H9 (cell line): ENCODE measurements at regions not wholly inside any gene's neighbourhood (a gene's known extent, or its start where the extent isn't known, plus 50 kb on each side); places are given as distances from the start of the nearest gene placed in this dataset.
A peak's percentile ranks its signal among the peaks of the same experiment; 100 is the strongest.

Experiments
- DNase-seq: peaks from one replicate; pipeline ENCODE4 v3.0.0-alpha.2; 2017
- H2AFZ ChIP-seq: one replicate; pipeline ENCODE4 v1.6.1; 2013; ENCODE audit warnings: mild to moderate bottlenecking, low read length, control low read depth, moderate library complexity
- H2AK5ac ChIP-seq: 2 replicates; pipeline ENCODE4 v1.6.1; 2013; ENCODE audit warnings: low read length, control low read depth, mixed read lengths; ENCODE audit not compliant: insufficient read length
- H2BK120ac ChIP-seq: one replicate; pipeline ENCODE4 v1.6.1; 2013; ENCODE audit warnings: low read depth, mild to moderate bottlenecking, low read length, control low read depth, inconsistent platforms; ENCODE audit not compliant: poor library complexity, severe bottlenecking
- H2BK12ac ChIP-seq: 2 replicates; pipeline ENCODE4 v1.6.1; 2013; ENCODE audit warnings: low read length, control low read depth, mixed read lengths, low read depth; ENCODE audit not compliant: insufficient read length
- H2BK15ac ChIP-seq: 2 replicates; pipeline ENCODE4 v1.6.1; 2013; ENCODE audit warnings: low read depth, low read length, control low read depth
- H2BK20ac ChIP-seq: one replicate; pipeline ENCODE4 v1.6.1; 2013; ENCODE audit warnings: low read depth, mild to moderate bottlenecking, low read length, control low read depth, inconsistent platforms; ENCODE audit not compliant: poor library complexity, severe bottlenecking
- H2BK5ac ChIP-seq: 2 replicates; pipeline ENCODE4 v1.6.1; 2013; ENCODE audit warnings: low read length, control low read depth, mixed read lengths; ENCODE audit not compliant: insufficient read length
- H3K14ac ChIP-seq: 2 replicates; pipeline ENCODE4 v1.6.1; 2013; ENCODE audit warnings: low read length, control low read depth; ENCODE audit not compliant: insufficient read depth
- H3K18ac ChIP-seq: 2 replicates; pipeline ENCODE4 v1.6.1; 2013; ENCODE audit warnings: low read depth, mild to moderate bottlenecking, mixed read lengths, low read length, control low read depth; ENCODE audit not compliant: insufficient read length
- H3K23ac ChIP-seq: 2 replicates; pipeline ENCODE4 v1.6.1; 2013; ENCODE audit warnings: low read length, control low read depth, mixed read lengths, low read depth; ENCODE audit not compliant: insufficient read length
- H3K23me2 ChIP-seq: 2 replicates; pipeline ENCODE4 v1.6.1; 2013; ENCODE audit warnings: low read depth, mild to moderate bottlenecking, mixed read lengths, low read length, control low read depth; ENCODE audit not compliant: insufficient read length, poor library complexity, severe bottlenecking
- H3K27ac ChIP-seq: 2 replicates; pipeline ENCODE4 v1.5.1; 2013; ENCODE audit warnings: low read length, control low read depth, mixed read lengths, low read depth; ENCODE audit not compliant: insufficient read length
- H3K27me3 ChIP-seq: 2 replicates; pipeline ENCODE4 v1.6.1; 2013; ENCODE audit warnings: low read length, control low read depth, inconsistent platforms; ENCODE audit not compliant: insufficient read depth
- H3K4ac ChIP-seq: 2 replicates; pipeline ENCODE4 v1.6.1; 2013; ENCODE audit warnings: low read depth, mild to moderate bottlenecking, control low read depth, inconsistent platforms, low read length, moderate library complexity
- H3K4me1 ChIP-seq: 2 replicates; pipeline ENCODE4 v1.6.1; 2013; ENCODE audit warnings: low read length, control low read depth, inconsistent platforms; ENCODE audit not compliant: insufficient read depth
- H3K4me2 ChIP-seq: 2 replicates; pipeline ENCODE4 v1.6.1; 2013; ENCODE audit warnings: low read length, control low read depth, mixed read lengths; ENCODE audit not compliant: insufficient read length, insufficient read depth
- H3K56ac ChIP-seq: 2 replicates; pipeline ENCODE4 v1.6.1; 2013; ENCODE audit warnings: low read depth, mild to moderate bottlenecking, mixed read lengths, low read length, control low read depth; ENCODE audit not compliant: insufficient read length
- H3K79me1 ChIP-seq: 2 replicates; pipeline ENCODE4 v1.6.1; 2013; ENCODE audit warnings: low read depth, mild to moderate bottlenecking, moderate library complexity, low read length, control low read depth, inconsistent platforms; ENCODE audit not compliant: insufficient read depth, poor library complexity, severe bottlenecking
- H3K79me2 ChIP-seq: 2 replicates; pipeline ENCODE4 v1.6.1; 2013; ENCODE audit warnings: low read length, control low read depth, inconsistent platforms; ENCODE audit not compliant: insufficient read depth
- H3K9ac ChIP-seq: 2 replicates; pipeline ENCODE4 v1.6.1; 2013; ENCODE audit warnings: low read length, control low read depth, mixed read lengths; ENCODE audit not compliant: insufficient read length; ENCODE audit errors: extremely low read depth
- H3K9me3 ChIP-seq: one replicate; pipeline ENCODE4 v1.6.1; 2013; ENCODE audit warnings: low read depth, low read length, inconsistent platforms; ENCODE audit not compliant: control insufficient read depth
- H3T11ph ChIP-seq: one replicate; pipeline ENCODE4 v1.6.1; 2013; ENCODE audit warnings: mild to moderate bottlenecking, low read length, control low read depth, inconsistent platforms
- H4K20me1 ChIP-seq: one replicate; pipeline ENCODE4 v1.6.1; 2013; ENCODE audit not compliant: control insufficient read depth, insufficient read length, insufficient read depth
- H4K5ac ChIP-seq: 2 replicates; pipeline ENCODE4 v1.6.1; 2013; ENCODE audit warnings: low read depth, mild to moderate bottlenecking, mixed read lengths, low read length, control low read depth; ENCODE audit not compliant: insufficient read length
- H4K8ac ChIP-seq: replicated peaks from 2 replicates; pipeline ENCODE4 v1.6.1; 2013; ENCODE audit warnings: low read length, control low read depth, mixed read lengths, low read depth; ENCODE audit not compliant: insufficient read length
- H4K91ac ChIP-seq: 2 replicates; pipeline ENCODE4 v1.6.1; 2013; ENCODE audit warnings: low read depth, mild to moderate bottlenecking, moderate library complexity, mixed read lengths, low read length, control low read depth; ENCODE audit not compliant: insufficient read length
- H3K27ac Mint-ChIP-seq, 3 experiments: 2 replicates in 2 of 3; 3 replicates in 1 of 3; pipeline ENCODE4 v1.8.0; 2020 to 2021; ENCODE audit warnings: mixed read lengths in 3 of 3, mild to moderate bottlenecking in 1 of 3, moderate library complexity in 1 of 3
- H3K27me3 Mint-ChIP-seq: 2 replicates; pipeline ENCODE4 v1.8.0; 2021; ENCODE audit warnings: low read depth, mild to moderate bottlenecking, moderate library complexity, mixed read lengths
- H3K36me3 Mint-ChIP-seq, 3 experiments: 2 replicates in 2 of 3; 3 replicates in 1 of 3; pipeline ENCODE4 v1.8.0; 2020 to 2021; ENCODE audit warnings: low read depth in 3 of 3, mixed read lengths in 3 of 3; ENCODE audit not compliant: insufficient read depth in 1 of 3
- H3K4me1 Mint-ChIP-seq, 2 experiments: 2 replicates each; pipeline ENCODE4 v1.8.0; 2020; ENCODE audit warnings: mixed read lengths in 2 of 2
- H3K4me3 Mint-ChIP-seq, 2 experiments: 2 replicates in 1 of 2; 3 replicates in 1 of 2; pipeline ENCODE4 v1.8.0; 2020 to 2021; ENCODE audit warnings: mild to moderate bottlenecking in 2 of 2, mixed read lengths in 2 of 2, moderate library complexity in 1 of 2
- H3K9me3 Mint-ChIP-seq, 2 experiments: 2 replicates in 1 of 2; 3 replicates in 1 of 2; pipeline ENCODE4 v1.8.0; 2020; ENCODE audit warnings: mild to moderate bottlenecking in 2 of 2, mixed read lengths in 2 of 2, moderate library complexity in 1 of 2
- WGBS: extraction: QIAGEN DNeasy Blood & Tissue Kit; methylation state at CpG from one replicate; pipeline ENCODE4 v1.1.7; 2013; ENCODE audit warnings: missing lambda C conversion rate, low lambda C conversion rate, mixed read lengths; ENCODE audit not compliant: insufficient read length; ENCODE audit errors: extremely low coverage; 5-methylcytosine and 5-hydroxymethylcytosine counted together
- TF ChIP-seq, protein P1 (sequence below): fragments of 200-600 bp; sonication (generic); conservative IDR thresholded peaks from 3 replicates; pipeline ENCODE4 v1.8.0; 2021; ENCODE audit warnings: antibody characterized with exemption, mild to moderate bottlenecking

DNA sequence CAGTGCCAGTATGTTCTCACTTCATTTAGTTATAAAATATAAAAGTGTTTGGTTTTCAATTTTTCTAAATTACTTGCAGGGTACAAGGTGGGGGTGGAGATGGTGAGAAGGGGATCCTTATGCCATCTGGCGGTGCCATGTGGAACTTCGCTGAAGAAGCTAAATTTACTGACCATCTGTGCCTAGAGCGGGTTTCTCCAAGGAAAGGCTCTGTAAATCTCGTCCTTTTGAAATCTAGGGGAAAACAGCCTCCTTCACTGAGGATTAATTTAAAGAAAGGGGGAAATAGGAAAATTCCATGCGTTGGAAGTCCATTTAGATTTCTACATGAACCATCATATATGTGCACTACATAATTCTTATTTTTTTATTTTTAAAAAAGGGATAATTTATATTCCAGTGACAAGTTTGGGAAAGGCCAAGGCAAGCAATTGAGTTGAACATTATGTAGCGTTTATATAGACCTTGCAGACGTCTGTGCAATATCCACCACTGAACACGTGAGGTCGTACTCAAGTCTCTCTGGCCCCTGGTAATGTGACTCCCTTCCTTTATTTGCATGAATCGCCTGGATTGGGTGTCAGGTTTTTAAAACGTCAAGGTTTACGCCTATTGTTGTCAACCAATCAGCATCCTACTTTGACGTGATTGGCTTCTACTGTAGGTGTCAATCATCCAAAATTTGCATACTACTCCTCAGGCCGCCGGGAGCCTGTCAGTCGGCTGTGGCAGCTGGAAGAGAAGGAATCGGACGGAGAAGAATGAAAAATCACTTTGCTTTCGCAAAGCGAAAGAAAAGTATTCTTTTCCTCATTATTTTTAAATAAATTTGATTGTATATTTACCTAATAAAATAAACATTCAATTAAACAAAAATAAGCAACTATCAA is 297.1 kb upstream of the NFE2L3 start:
- H3K27ac ChIP-seq = no peak overlapping the region

More for the DNA sequence above, 297.1 kb upstream of the NFE2L3 start:
- Histone ChIP-seq H4K8ac (no peak overlapping the region), H3K23me2 (peaks cover 23% of the 10 kb centered on the region), H3K23ac (no peak overlapping the region), H2AK5ac (no peak overlapping the region), H2BK120ac (no peak overlapping the region), H4K20me1 (no peaks in the 10 kb centered on the region), H3K27me3 (peaks cover 42% of the 10 kb centered on the region), H4K5ac (no peak overlapping the region), H2BK5ac (no peak overlapping the region), H3K79me1 (no peaks in the 10 kb centered on the region), H2BK20ac (no peak overlapping the region), H4K91ac (no peak overlapping the region), H3K4ac (no peak overlapping the region), H3K14ac (no peak overlapping the region), H3K18ac (no peak overlapping the region), H2BK12ac (no peak overlapping the region), H2AFZ (no peak overlapping the region), H3K56ac (no peak overlapping the region), H3K9me3 (no peaks in the 10 kb centered on the region), H3K4me2 (peak overlapping the region; percentile 57), H3K4me1 (peaks cover 4% of the 10 kb centered on the region; the same call in 1 of the 2 replicates), H3K9ac (no peak overlapping the region), H2BK15ac (no peak overlapping the region), H3K79me2 (no peaks in the 10 kb centered on the region), H3T11ph (no peak overlapping the region)
- Mint-ChIP-seq H3K9me3 (peaks cover 3% of the 10 kb centered on the region in 2 experiments; a peak in 2 of 5 replicates), H3K27me3 (peaks cover 36% of the 10 kb centered on the region), H3K27ac (peak overlapping the region in 1 of 3 experiments; percentile 61; a peak in 1 of 7 replicates), H3K4me1 (peaks cover 21% of the 10 kb centered on the region in 2 experiments), H3K36me3 (no peaks in the 10 kb centered on the region; a peak in 1 of 7 replicates), H3K4me3 (peak overlapping the region; percentile 19 to 75; a peak in 3 of 5 replicates)
- peak; percentile 92 for DNase-seq
- TF ChIP-seq, protein P1, sequence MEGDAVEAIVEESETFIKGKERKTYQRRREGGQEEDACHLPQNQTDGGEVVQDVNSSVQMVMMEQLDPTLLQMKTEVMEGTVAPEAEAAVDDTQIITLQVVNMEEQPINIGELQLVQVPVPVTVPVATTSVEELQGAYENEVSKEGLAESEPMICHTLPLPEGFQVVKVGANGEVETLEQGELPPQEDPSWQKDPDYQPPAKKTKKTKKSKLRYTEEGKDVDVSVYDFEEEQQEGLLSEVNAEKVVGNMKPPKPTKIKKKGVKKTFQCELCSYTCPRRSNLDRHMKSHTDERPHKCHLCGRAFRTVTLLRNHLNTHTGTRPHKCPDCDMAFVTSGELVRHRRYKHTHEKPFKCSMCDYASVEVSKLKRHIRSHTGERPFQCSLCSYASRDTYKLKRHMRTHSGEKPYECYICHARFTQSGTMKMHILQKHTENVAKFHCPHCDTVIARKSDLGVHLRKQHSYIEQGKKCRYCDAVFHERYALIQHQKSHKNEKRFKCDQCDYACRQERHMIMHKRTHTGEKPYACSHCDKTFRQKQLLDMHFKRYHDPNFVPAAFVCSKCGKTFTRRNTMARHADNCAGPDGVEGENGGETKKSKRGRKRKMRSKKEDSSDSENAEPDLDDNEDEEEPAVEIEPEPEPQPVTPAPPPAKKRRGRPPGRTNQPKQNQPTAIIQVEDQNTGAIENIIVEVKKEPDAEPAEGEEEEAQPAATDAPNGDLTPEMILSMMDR = peak; percentile 84
- WGBS = no CpG with 5 or more reads among the region's 20 CpGs
